KMS-11 (cell line): ENCODE measurements at regions not wholly inside any gene's neighbourhood (a gene's known extent, or its start where the extent isn't known, plus 50 kb on each side); places are given as distances from the start of the nearest gene placed in this dataset.
"Not testable (repeated sequence)": the region's sequence is repeated elsewhere in the genome, so short reads cannot be mapped to it uniquely, and the experiment has no call there.

Experiments used
- H2AFZ ChIP-seq: fragments of 200-600 bp; sonication (generic); 2 replicates; pipeline ENCODE4 v1.6.1; 2016; ENCODE audit warnings: antibody characterized with exemption, mixed run types, low read depth
- H3K27ac ChIP-seq: fragments of 200-600 bp; sonication (generic); 2 replicates; pipeline ENCODE4 v1.6.1; 2016; ENCODE audit warnings: mild to moderate bottlenecking, mixed run types
- H3K27me3 ChIP-seq: fragments of 200-600 bp; sonication (generic); 2 replicates; pipeline ENCODE4 v1.6.1; 2017; ENCODE audit warnings: mild to moderate bottlenecking, low read depth, mixed run types, moderate library complexity; ENCODE audit not compliant: insufficient read depth
- H3K36me3 ChIP-seq: fragments of 200-600 bp; sonication (generic); 2 replicates; pipeline ENCODE4 v1.6.1; 2017; ENCODE audit warnings: mild to moderate bottlenecking, mixed run types; ENCODE audit not compliant: insufficient read depth
- H3K4me1 ChIP-seq: fragments of 200-600 bp; sonication (generic); 2 replicates; pipeline ENCODE4 v1.6.1; 2016; ENCODE audit warnings: mild to moderate bottlenecking, low read depth, mixed run types; ENCODE audit not compliant: poor library complexity, severe bottlenecking
- H3K4me2 ChIP-seq: fragments of 200-600 bp; sonication (generic); 2 replicates; pipeline ENCODE4 v1.7.0; 2016; ENCODE audit warnings: mild to moderate bottlenecking, mixed run types
- H3K4me3 ChIP-seq: fragments of 200-600 bp; sonication (generic); IDR thresholded peaks from 2 replicates; pipeline ENCODE4 v1.6.1; 2017; ENCODE audit warnings: low read depth, low read length, mixed read lengths; ENCODE audit not compliant: insufficient read depth
- H3K79me2 ChIP-seq: fragments of 200-600 bp; sonication (generic); 2 replicates; pipeline ENCODE4 v1.6.1; 2016; ENCODE audit warnings: low read depth, mixed run types; ENCODE audit not compliant: insufficient read depth
- H3K9ac ChIP-seq: fragments of 200-600 bp; sonication (generic); 2 replicates; pipeline ENCODE4 v1.6.1; 2016; ENCODE audit warnings: mild to moderate bottlenecking, mixed run types
- H4K20me1 ChIP-seq: fragments of 200-600 bp; sonication (generic); 2 replicates; pipeline ENCODE4 v1.6.1; 2016; ENCODE audit warnings: mild to moderate bottlenecking, mixed run types; ENCODE audit not compliant: insufficient read depth
- CTCF ChIP-seq: fragments of 200-600 bp; sonication (generic); conservative IDR thresholded peaks from 2 replicates; pipeline ENCODE4 v1.6.1; 2017; ENCODE audit warnings: low read depth, mild to moderate bottlenecking, antibody characterized with exemption, low read length, moderate library complexity, mixed read lengths

GRCh38 chr15:95035106-95035505 is 803.7 kb downstream of the MCTP2 start:
- Histone ChIP-seq H2AFZ (no peak overlapping the region), H3K4me1 (peaks cover 42% of the 10 kb centered on the region), H3K79me2 (no peaks in the 10 kb centered on the region), H4K20me1 (no peaks in the 10 kb centered on the region), H3K27me3 (no peaks in the 10 kb centered on the region), H3K9ac (no peak overlapping the region), H3K4me2 (no peak overlapping the region), H3K36me3 (no peaks in the 10 kb centered on the region), H3K27ac (no peak overlapping the region), H3K4me3 (no peak overlapping the region)
- no peak for TF ChIP-seq CTCF

- no peak for TF ChIP-seq CTCF
- Histone ChIP-seq H3K4me3 (no peak overlapping the region), H2AFZ (no peak overlapping the region), H3K36me3 (no peaks in the 10 kb centered on the region), H3K79me2 (no peaks in the 10 kb centered on the region), H4K20me1 (no peaks in the 10 kb centered on the region), H3K27me3 (no peaks in the 10 kb centered on the region), H3K4me1 (no peaks in the 10 kb centered on the region), H3K4me2 (no peak overlapping the region), H3K9ac (no peak overlapping the region), H3K27ac (no peak overlapping the region)
Observed at GRCh38 chr15:95041297-95041696, 809.9 kb downstream of the MCTP2 start.

- not testable (repeated sequence) for H4K20me1 ChIP-seq, H3K4me3 ChIP-seq, H3K4me2 ChIP-seq, H3K27me3 ChIP-seq, H3K27ac ChIP-seq, H3K4me1 ChIP-seq, H3K9ac ChIP-seq, H3K79me2 ChIP-seq, H2AFZ ChIP-seq, H3K36me3 ChIP-seq
Observed at GRCh38 chr15:95043236-95043932, 812.0 kb downstream of the MCTP2 start.

GRCh38 chr15:95043933-95044313 is 812.6 kb downstream of the MCTP2 start:
- H3K4me1 ChIP-seq: no peaks in the 10 kb centered on the region
- no peak overlapping the region for H3K4me2 ChIP-seq
- no peaks in the 10 kb centered on the region for H3K36me3 ChIP-seq
- H3K9ac ChIP-seq: no peak overlapping the region
- no peaks in the 10 kb centered on the region for H3K79me2 ChIP-seq
- no peak for TF ChIP-seq CTCF
- no peaks in the 10 kb centered on the region for H3K27me3 ChIP-seq
- H3K4me3 ChIP-seq: no peak overlapping the region
- H4K20me1 ChIP-seq: no peaks in the 10 kb centered on the region
- no peak overlapping the region for H2AFZ ChIP-seq
- no peak overlapping the region for H3K27ac ChIP-seq

GRCh38 chr15:95044745-95045417 is 813.5 kb downstream of the MCTP2 start:
- H4K20me1 ChIP-seq: no peaks in the 10 kb centered on the region
- H2AFZ ChIP-seq: no peak overlapping the region
- H3K36me3 ChIP-seq: no peaks in the 10 kb centered on the region
- no peaks in the 10 kb centered on the region for H3K4me1 ChIP-seq
- H3K79me2 ChIP-seq: no peaks in the 10 kb centered on the region
- no peak overlapping the region for H3K27ac ChIP-seq
- no peak overlapping the region for H3K9ac ChIP-seq
- H3K4me3 ChIP-seq: no peak overlapping the region
- no peak overlapping the region for H3K4me2 ChIP-seq
- H3K27me3 ChIP-seq: no peaks in the 10 kb centered on the region
- TF ChIP-seq CTCF: no peak
